GM12873 (cell line): ENCODE measurements at regions not wholly inside any gene's neighbourhood (a gene's known extent, or its start where the extent isn't known, plus 50 kb on each side); places are given as distances from the start of the nearest gene placed in this dataset.
A peak's percentile ranks its signal among the peaks of the same experiment; 100 is the strongest.

Source experiments
- TF ChIP-seq, protein P1 (sequence below): IDR thresholded peaks from 2 replicates; pipeline ENCODE4 v1.5.1; 2012; ENCODE audit warnings: low read depth, mild to moderate bottlenecking, moderate library complexity, low read length, control low read depth; ENCODE audit not compliant: insufficient read depth; ENCODE audit errors: missing control alignments

DNA sequence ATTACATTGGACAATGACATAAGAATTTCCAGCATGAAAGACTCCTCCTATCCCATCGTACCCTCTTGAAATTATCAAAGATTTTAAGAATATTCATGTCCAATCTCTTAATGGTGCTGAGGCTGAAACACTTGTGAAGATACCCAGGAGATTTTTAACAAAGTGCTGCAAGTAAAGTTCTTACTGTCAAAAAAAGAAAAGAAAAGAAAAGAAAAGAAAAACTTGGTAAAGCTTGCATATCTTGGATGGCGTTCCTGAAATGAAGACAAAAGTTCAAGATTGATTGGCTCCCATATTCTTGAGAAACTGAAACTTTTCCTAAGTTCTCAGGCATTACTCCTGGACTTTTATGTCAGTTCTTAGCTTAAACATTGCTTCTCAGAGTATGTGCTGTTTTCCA, 1010.5 kb upstream of the PIK3C3 start:
- TF ChIP-seq, protein P1, sequence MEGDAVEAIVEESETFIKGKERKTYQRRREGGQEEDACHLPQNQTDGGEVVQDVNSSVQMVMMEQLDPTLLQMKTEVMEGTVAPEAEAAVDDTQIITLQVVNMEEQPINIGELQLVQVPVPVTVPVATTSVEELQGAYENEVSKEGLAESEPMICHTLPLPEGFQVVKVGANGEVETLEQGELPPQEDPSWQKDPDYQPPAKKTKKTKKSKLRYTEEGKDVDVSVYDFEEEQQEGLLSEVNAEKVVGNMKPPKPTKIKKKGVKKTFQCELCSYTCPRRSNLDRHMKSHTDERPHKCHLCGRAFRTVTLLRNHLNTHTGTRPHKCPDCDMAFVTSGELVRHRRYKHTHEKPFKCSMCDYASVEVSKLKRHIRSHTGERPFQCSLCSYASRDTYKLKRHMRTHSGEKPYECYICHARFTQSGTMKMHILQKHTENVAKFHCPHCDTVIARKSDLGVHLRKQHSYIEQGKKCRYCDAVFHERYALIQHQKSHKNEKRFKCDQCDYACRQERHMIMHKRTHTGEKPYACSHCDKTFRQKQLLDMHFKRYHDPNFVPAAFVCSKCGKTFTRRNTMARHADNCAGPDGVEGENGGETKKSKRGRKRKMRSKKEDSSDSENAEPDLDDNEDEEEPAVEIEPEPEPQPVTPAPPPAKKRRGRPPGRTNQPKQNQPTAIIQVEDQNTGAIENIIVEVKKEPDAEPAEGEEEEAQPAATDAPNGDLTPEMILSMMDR, result no peak

DNA sequence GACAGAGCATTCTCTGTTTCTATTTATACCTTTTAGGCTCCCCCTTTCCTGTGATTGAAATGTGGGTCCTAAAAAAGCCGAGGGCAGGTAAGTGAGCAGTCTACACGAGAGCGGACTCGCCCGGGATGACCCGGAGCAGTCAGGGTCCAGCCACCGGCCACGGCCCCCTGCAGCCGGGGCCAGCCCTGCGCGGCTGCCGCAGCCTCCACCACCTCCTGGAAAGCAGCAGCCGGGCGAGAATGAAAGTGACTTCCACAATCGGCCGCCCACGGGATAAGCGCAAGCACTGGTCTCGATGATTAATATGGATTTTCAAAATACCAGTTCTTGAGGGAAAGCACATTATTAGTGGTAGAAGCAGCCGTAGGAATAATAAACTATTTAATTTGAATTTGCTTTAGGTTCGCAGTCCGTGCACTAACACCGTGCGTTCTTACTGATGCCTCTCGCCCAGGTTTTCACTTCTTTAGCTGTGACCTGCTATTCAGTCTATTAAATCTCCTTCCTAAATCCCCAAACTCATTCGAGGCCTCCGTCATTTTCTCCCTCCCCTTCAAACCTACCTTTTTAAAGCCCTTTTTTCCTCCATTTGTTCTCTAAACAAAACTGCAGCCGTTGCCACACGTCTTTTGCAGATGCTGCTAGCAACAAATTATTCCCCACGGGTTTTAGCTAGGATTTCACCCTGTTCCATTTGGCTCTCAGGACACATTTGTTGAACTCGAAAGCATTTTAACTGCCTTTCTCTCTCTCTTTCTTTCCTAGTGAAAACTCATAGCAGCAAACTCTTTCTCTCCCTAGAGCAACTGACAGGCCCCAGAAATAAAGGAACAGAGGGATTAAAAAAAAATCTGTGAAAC, 1015.1 kb upstream of the PIK3C3 start:
- TF ChIP-seq, protein P1, result no peak

DNA sequence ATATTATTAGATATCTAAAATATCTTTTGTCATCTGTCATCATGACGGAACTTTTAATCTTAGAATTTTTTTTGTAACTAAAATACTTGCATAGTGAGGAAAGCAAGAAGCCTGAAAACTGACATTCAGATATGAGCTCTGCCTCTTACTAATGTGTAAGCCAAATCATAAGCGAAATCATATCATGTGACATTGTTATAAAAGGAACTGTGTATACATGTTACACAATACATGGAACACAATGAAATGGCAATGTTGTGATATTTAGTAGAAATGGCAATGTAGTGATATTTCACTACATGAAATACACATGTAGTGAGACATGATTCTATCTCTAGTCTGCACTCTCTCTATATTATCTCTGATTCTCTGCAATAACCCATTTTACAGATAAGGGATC, 1016.4 kb upstream of the PIK3C3 start:
- TF ChIP-seq, protein P1, result no peak

DNA sequence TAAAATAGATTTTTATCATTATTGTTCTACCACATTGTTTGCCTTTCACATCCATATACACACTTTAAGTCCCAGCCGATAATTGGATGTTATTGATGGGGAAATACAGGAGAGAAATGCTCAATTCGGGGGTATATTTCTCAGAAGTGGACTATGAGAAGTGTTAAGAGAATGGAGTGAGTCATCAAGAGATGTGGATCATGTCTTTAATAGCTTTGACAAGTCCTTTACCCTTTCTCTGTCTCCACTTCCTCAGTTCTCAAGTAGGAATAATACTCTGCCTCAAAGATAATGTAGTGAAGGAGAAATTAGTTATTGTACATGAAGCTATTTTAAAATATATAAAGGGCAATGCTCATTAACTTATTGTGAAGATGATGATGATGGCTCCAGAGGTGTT, 1017.6 kb upstream of the PIK3C3 start:
- TF ChIP-seq, protein P1, result no peak

DNA sequence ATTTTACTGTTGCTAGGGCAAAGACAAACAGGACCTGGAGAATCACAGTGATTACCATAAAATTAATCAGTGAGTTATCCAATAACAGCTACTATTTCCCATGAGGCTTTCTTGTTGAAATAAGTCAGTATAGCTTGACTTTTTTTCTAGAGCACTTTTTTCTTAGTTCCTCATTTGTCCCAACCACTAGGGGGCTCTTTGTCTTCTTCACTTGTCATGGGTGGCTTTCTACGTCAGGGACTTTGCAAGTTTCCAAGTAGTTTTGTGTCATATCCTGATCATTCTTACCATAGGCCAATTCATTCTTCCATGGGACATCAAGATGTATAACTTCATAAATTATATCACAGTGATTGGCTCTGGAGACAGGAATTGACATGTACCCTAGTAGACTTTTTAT, 1019.6 kb upstream of the PIK3C3 start:
- TF ChIP-seq, protein P1, result peak; percentile 44

DNA sequence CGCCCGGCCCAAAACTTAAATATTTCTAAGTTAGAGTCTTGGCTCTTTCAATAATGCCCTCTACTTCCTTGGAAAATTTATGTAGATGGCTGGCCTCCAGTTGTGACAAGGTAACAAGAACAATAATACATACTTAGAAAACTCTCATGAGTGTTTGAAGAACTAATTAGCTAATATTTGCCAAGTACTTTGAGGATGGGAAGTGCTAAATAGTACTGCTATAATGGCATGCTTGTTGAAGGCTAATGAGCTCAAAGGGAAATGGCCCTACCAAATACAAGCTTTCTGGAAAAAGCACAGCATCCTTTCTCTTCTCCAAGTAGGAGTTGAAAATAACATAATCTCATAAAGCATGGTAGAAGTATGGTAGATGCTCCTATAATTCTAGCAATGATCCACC, 1022.2 kb upstream of the PIK3C3 start:
- TF ChIP-seq, protein P1, result no peak

DNA sequence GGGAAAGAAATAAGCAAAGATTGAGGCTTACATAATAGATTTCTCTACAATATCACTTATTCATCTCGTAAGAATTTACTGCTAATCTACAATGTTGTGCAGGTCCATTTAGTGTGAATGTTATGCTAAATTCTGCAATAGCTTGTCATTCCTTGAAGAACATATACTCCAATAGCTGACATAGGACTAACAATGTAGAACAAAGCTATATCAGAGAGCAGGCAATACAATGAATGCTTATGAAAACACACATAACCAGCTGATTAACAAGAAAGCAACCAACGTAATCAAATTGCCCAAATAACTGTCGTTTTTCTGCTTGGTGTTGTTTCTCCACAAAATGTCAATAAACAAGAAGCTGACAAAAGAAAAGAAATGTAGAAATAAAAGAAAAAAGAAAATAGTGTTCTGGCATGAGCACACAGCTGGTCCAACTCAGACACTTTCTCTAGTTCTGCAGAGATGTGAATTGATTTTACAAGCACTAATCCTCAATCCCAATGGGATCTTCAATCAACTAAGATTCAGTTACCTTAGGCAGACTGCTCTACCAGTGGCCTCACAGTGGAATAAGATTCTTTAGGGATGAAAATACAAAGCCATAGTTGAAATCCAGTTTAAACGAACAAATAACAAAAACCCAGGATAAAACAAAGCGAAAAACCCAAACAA, 1024.7 kb upstream of the PIK3C3 start:
- TF ChIP-seq, protein P1, result no peak
